Natural killer cell treated with Interleukin-12 subunit alpha and Interleukin-12 subunit beta and Interleukin-15 and Interleukin-18, amount 100 ng/mL, for 72 hours (primary cell): ENCODE measurements at regions not wholly inside any gene's neighbourhood (a gene's known extent, or its start where the extent isn't known, plus 50 kb on each side); places are given as distances from the start of the nearest gene placed in this dataset.
"Not testable (repeated sequence)": the region's sequence is repeated elsewhere in the genome, so short reads cannot be mapped to it uniquely, and the experiment has no call there.

Experiments used
- ATAC-seq, 2 donors: fragments of 150-1000 bp; cut with Tn5 transposase in 1 of 2; sonication (Bioruptor Pico), chemical (Tn5 transposase) in 1 of 2; 2 replicates each; pipeline ENCODE4 v1.10.0; 2021
- DNase-seq: peaks from one replicate; pipeline ENCODE4 v3.0.0; 2022; ENCODE audit warnings: low spot score
- H3K27ac Mint-ChIP-seq, 2 donors: 1 replicate in 1 of 2; 2 replicates in 1 of 2; pipeline ENCODE4 v1.8.0; 2022; ENCODE audit warnings: mixed read lengths in 2 of 2, mild to moderate bottlenecking in 1 of 2, moderate library complexity in 1 of 2
- H3K27me3 Mint-ChIP-seq, 2 donors: 1 replicate in 1 of 2; 2 replicates in 1 of 2; pipeline ENCODE4 v1.8.0; 2022; ENCODE audit warnings: mixed read lengths in 2 of 2
- H3K36me3 Mint-ChIP-seq: one replicate; pipeline ENCODE4 v1.8.0; 2022; ENCODE audit warnings: mixed read lengths
- H3K4me1 Mint-ChIP-seq, 2 donors: 1 replicate in 1 of 2; 2 replicates in 1 of 2; pipeline ENCODE4 v1.8.0; 2022; ENCODE audit warnings: low read depth in 2 of 2, mixed read lengths in 2 of 2, mild to moderate bottlenecking in 1 of 2
- H3K4me3 Mint-ChIP-seq: one replicate; pipeline ENCODE4 v1.8.0; 2022; ENCODE audit warnings: mixed read lengths
- H3K9me3 Mint-ChIP-seq: 2 replicates; pipeline ENCODE4 v1.8.0; 2022; ENCODE audit warnings: mixed read lengths

GRCh38 chr11:7874056-7874455 is 57.0 kb downstream of the OR10A6 start:
- DNase-seq (no peak), ATAC-seq (no peak)
- Mint-ChIP-seq H3K27ac (no peak overlapping the region), H3K27me3 (peaks cover 10 to 20% of the 10 kb centered on the region in 2 donors), H3K4me1 (no peaks in the 10 kb centered on the region), H3K4me3 (no peak overlapping the region), H3K9me3 (no peaks in the 10 kb centered on the region), H3K36me3 (no peaks in the 10 kb centered on the region)

- Mint-ChIP-seq H3K4me3 (no peak overlapping the region), H3K27me3 (peaks cover 10 to 20% of the 10 kb centered on the region in 2 donors), H3K27ac (no peak overlapping the region), H3K4me1 (no peaks in the 10 kb centered on the region), H3K36me3 (no peaks in the 10 kb centered on the region), H3K9me3 (no peaks in the 10 kb centered on the region)
- ATAC-seq (no peak), DNase-seq (no peak)
Observed at GRCh38 chr11:7872890-7873289, 58.2 kb downstream of the OR10A6 start.

GRCh38 chr11:7871056-7871455 is 60.0 kb downstream of the OR10A6 start:
- no peaks in the 10 kb centered on the region for H3K9me3 Mint-ChIP-seq
- no peak overlapping the region for H3K27ac Mint-ChIP-seq
- H3K4me1 Mint-ChIP-seq: no peaks in the 10 kb centered on the region
- DNase-seq (no peak), ATAC-seq (no peak)
- no peak overlapping the region for H3K4me3 Mint-ChIP-seq
- H3K27me3 Mint-ChIP-seq: peaks cover 7 to 14% of the 10 kb centered on the region in 2 donors
- H3K36me3 Mint-ChIP-seq: no peaks in the 10 kb centered on the region

- DNase-seq (no peak), ATAC-seq (no peak)
- no peaks in the 10 kb centered on the region for H3K9me3 Mint-ChIP-seq
- no peaks in the 10 kb centered on the region for H3K4me1 Mint-ChIP-seq
- no peaks in the 10 kb centered on the region for H3K36me3 Mint-ChIP-seq
- no peak overlapping the region for H3K4me3 Mint-ChIP-seq
- H3K27me3 Mint-ChIP-seq: peaks cover 7 to 11% of the 10 kb centered on the region in 2 donors
- no peak overlapping the region for H3K27ac Mint-ChIP-seq
Observed at GRCh38 chr11:7869467-7869866, 61.6 kb downstream of the OR10A6 start.

GRCh38 chr11:7861292-7861691 is 64.5 kb upstream of the OR5P2 start:
- not testable (repeated sequence) for H3K4me1 Mint-ChIP-seq, H3K27ac Mint-ChIP-seq, H3K36me3 Mint-ChIP-seq

DNA sequence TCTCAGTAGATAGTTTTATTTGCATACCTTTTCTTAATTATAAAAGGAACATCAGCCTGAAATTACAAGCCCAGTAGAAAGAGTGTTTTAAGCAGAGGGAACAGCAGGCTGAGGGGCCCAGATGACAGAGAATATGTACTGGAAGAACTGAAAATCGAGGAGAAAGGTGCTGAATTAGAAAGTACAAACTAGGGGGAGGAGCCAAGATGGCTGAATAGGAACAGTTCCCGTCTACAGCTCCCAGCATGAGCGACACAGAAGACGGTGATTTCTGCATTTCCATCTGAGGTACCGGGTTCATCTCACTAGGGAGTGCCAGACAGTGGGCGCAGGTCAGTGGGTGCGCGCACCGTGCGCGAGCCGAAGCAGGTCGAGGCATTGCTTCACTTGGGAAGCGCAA is 64.1 kb upstream of the OR5P2 start:
- not testable (repeated sequence) for H3K4me1 Mint-ChIP-seq, H3K4me3 Mint-ChIP-seq, H3K27ac Mint-ChIP-seq, DNase-seq, ATAC-seq, H3K36me3 Mint-ChIP-seq, H3K9me3 Mint-ChIP-seq, H3K27me3 Mint-ChIP-seq

More at GRCh38 chr11:7861292-7861691, 64.5 kb upstream of the OR5P2 start:
- not testable (repeated sequence) for H3K27me3 Mint-ChIP-seq, DNase-seq, ATAC-seq, H3K9me3 Mint-ChIP-seq, H3K4me3 Mint-ChIP-seq

GRCh38 chr11:7858006-7858405 is 61.3 kb upstream of the OR5P2 start:
- ATAC-seq: no peak
- DNase-seq: no peak
- Mint-ChIP-seq H3K36me3 (no peaks in the 10 kb centered on the region), H3K4me1 (no peaks in the 10 kb centered on the region), H3K27ac (no peak overlapping the region), H3K4me3 (no peak overlapping the region), H3K9me3 (no peaks in the 10 kb centered on the region), H3K27me3 (peaks cover 3 to 8% of the 10 kb centered on the region in 2 donors)

GRCh38 chr11:7851391-7851790 is 54.6 kb upstream of the OR5P2 start:
- H3K4me1 Mint-ChIP-seq: no peaks in the 10 kb centered on the region
- DNase-seq (no peak), ATAC-seq (no peak)
- peaks cover 3 to 22% of the 10 kb centered on the region in 2 donors for H3K27me3 Mint-ChIP-seq
- no peaks in the 10 kb centered on the region for H3K36me3 Mint-ChIP-seq
- H3K27ac Mint-ChIP-seq: no peak overlapping the region
- no peak overlapping the region for H3K4me3 Mint-ChIP-seq
- H3K9me3 Mint-ChIP-seq: no peaks in the 10 kb centered on the region

- no peaks in the 10 kb centered on the region for H3K9me3 Mint-ChIP-seq
- no peak for DNase-seq
- no peaks in the 10 kb centered on the region for H3K4me1 Mint-ChIP-seq
- H3K36me3 Mint-ChIP-seq: no peaks in the 10 kb centered on the region
- peak in 1 of 2 donors; percentile 28 for ATAC-seq
- H3K27me3 Mint-ChIP-seq: peaks cover 0 to 15% of the 10 kb centered on the region in 2 donors
- H3K27ac Mint-ChIP-seq: no peak overlapping the region
- no peak overlapping the region for H3K4me3 Mint-ChIP-seq
Observed at GRCh38 chr11:7849018-7849417, 52.3 kb upstream of the OR5P2 start.
